ENCODE measurements at regions not wholly inside any gene's neighbourhood (a gene's known extent, or its start where the extent isn't known, plus 50 kb on each side); places are given as distances from the start of the nearest gene placed in this dataset.

- Histone ChIP-seq H3K27ac (replicated peaks) (no peak overlapping the region), H3K4me3 (replicated peaks; ENCODE audit: insufficient read depth, low read length) (no peak overlapping the region), H3K27me3 (ENCODE audit: insufficient read depth, poor library complexity, severe bottlenecking) (no peaks in the 10 kb centered on the region)
- no peak for TF ChIP-seq POLR2AphosphoS5 (IDR thresholded peaks at IDR 0.05; ENCODE audit: low read depth)
- TF ChIP-seq GABPA (IDR thresholded peaks at IDR 0.05; ENCODE audit: low read depth) = no peak
- no peak for TF ChIP-seq SPI1 (IDR thresholded peaks at IDR 0.05; ENCODE audit: borderline replicate concordance, low read depth)
- no peak for TF ChIP-seq REST (IDR thresholded peaks at IDR 0.05; ENCODE audit: insufficient replicate concordance, low read depth)
- TF ChIP-seq CTCF (IDR thresholded peaks at IDR 0.05; ENCODE audit: insufficient read depth, low read length) = no peak
- DNase-seq (ENCODE audit: low read depth in 1 of 2, low spot score in 1 of 2) = no peak
Measured at GRCh38 chr4:42806303-42806835, 86.1 kb upstream of the GRXCR1 start.

- no peak overlapping the region for H3K27ac ChIP-seq (replicated peaks)
- H3K27me3 ChIP-seq (ENCODE audit: insufficient read depth, poor library complexity, severe bottlenecking) = no peaks in the 10 kb centered on the region
- TF ChIP-seq POLR2AphosphoS5 (IDR thresholded peaks at IDR 0.05; ENCODE audit: low read depth) (no peak), GABPA (IDR thresholded peaks at IDR 0.05; ENCODE audit: low read depth) (no peak), CTCF (IDR thresholded peaks at IDR 0.05; ENCODE audit: insufficient read depth, low read length) (no peak), REST (IDR thresholded peaks at IDR 0.05; ENCODE audit: insufficient replicate concordance, low read depth) (no peak), SPI1 (IDR thresholded peaks at IDR 0.05; ENCODE audit: borderline replicate concordance, low read depth) (no peak)
Measured at GRCh38 chr4:42789041-42789567, 103.4 kb upstream of the GRXCR1 start.

GRCh38 chr4:42787079-42787463 is 105.4 kb upstream of the GRXCR1 start:
- no peak for DNase-seq (ENCODE audit: low read depth in 1 of 2, low spot score in 1 of 2)
- TF ChIP-seq GABPA (IDR thresholded peaks at IDR 0.05; ENCODE audit: low read depth) (no peak), REST (IDR thresholded peaks at IDR 0.05; ENCODE audit: insufficient replicate concordance, low read depth) (no peak), POLR2AphosphoS5 (IDR thresholded peaks at IDR 0.05; ENCODE audit: low read depth) (no peak), CTCF (IDR thresholded peaks at IDR 0.05; ENCODE audit: insufficient read depth, low read length) (no peak), SPI1 (IDR thresholded peaks at IDR 0.05; ENCODE audit: borderline replicate concordance, low read depth) (no peak)
- no peaks in the 10 kb centered on the region for H3K27me3 ChIP-seq (ENCODE audit: insufficient read depth, poor library complexity, severe bottlenecking)
- no peak overlapping the region for H3K4me3 ChIP-seq (replicated peaks; ENCODE audit: insufficient read depth, low read length)
- no peak overlapping the region for H3K27ac ChIP-seq (replicated peaks)

More at GRCh38 chr4:42789041-42789567, 103.4 kb upstream of the GRXCR1 start:
- DNase-seq (ENCODE audit: low read depth in 1 of 2, low spot score in 1 of 2) = no peak
- H3K4me3 ChIP-seq (replicated peaks; ENCODE audit: insufficient read depth, low read length) = no peak overlapping the region
